GM19468 (cell line): ENCODE measurements at regions not wholly inside any gene's neighbourhood (a gene's known extent, or its start where the extent isn't known, plus 50 kb on each side); places are given as distances from the start of the nearest gene placed in this dataset.
"Not testable (repeated sequence)": the region's sequence is repeated elsewhere in the genome, so short reads cannot be mapped to it uniquely, and the experiment has no call there.

Source experiments
- ATAC-seq: cut with Tn5 transposase; IDR thresholded peaks from one replicate; pipeline ENCODE4 v1.9.1; 2021; ENCODE audit warnings: mild to moderate bottlenecking, moderate library complexity, moderate number of reproducible peaks; ENCODE audit not compliant: unreplicated experiment; ENCODE audit errors: extremely low read depth

- ATAC-seq: not testable (repeated sequence)
These were observed 193.7 kb upstream of the DTNA start for GRCh38 chr18:34516355-34516754.

- not testable (repeated sequence) for ATAC-seq
These were observed 193.1 kb upstream of the DTNA start for GRCh38 chr18:34516996-34517395.

- ATAC-seq: no peak
These were observed 189.1 kb upstream of the DTNA start for GRCh38 chr18:34521040-34521439.

GRCh38 chr18:34522603-34523002, 187.5 kb upstream of the DTNA start:
- ATAC-seq: no peak

GRCh38 chr18:34525244-34525643, 184.9 kb upstream of the DTNA start:
- no peak for ATAC-seq

GRCh38 chr18:34528177-34528576, 181.9 kb upstream of the DTNA start:
- ATAC-seq: no peak

- no peak for ATAC-seq
These were observed 180.5 kb upstream of the DTNA start for GRCh38 chr18:34529358-34530335.

GRCh38 chr18:34531110-34531509, 179.0 kb upstream of the DTNA start:
- no peak for ATAC-seq

GRCh38 chr18:34534642-34535041, 175.5 kb upstream of the DTNA start:
- ATAC-seq: not testable (repeated sequence)

GRCh38 chr18:34540897-34541296, 169.2 kb upstream of the DTNA start:
- ATAC-seq: no peak

GRCh38 chr18:34542625-34543024, 167.5 kb upstream of the DTNA start:
- no peak for ATAC-seq

GRCh38 chr18:34543356-34543755, 166.7 kb upstream of the DTNA start:
- no peak for ATAC-seq

GRCh38 chr18:34543945-34544344, 166.2 kb upstream of the DTNA start:
- no peak for ATAC-seq

GRCh38 chr18:34544930-34545329, 165.2 kb upstream of the DTNA start:
- no peak for ATAC-seq

- no peak for ATAC-seq
These were observed 161.8 kb upstream of the DTNA start for GRCh38 chr18:34548120-34548972.

GRCh38 chr18:34548973-34549294, 161.2 kb upstream of the DTNA start:
- no peak for ATAC-seq

GRCh38 chr18:34549367-34549766, 160.7 kb upstream of the DTNA start:
- no peak for ATAC-seq

- no peak for ATAC-seq
These were observed 159.9 kb upstream of the DTNA start for GRCh38 chr18:34550156-34550555.

GRCh38 chr18:34550902-34551301, 159.2 kb upstream of the DTNA start:
- no peak for ATAC-seq

GRCh38 chr18:34551824-34552223, 158.3 kb upstream of the DTNA start:
- ATAC-seq: no peak

GRCh38 chr18:34562252-34562870, 147.7 kb upstream of the DTNA start:
- no peak for ATAC-seq
